ENCODE measurements at regions not wholly inside any gene's neighbourhood (a gene's known extent, or its start where the extent isn't known, plus 50 kb on each side); places are given as distances from the start of the nearest gene placed in this dataset.
"Not testable (repeated sequence)": the region's sequence is repeated elsewhere in the genome, so short reads cannot be mapped to it uniquely, and the experiment has no call there.

- DNase-seq = not testable (repeated sequence)
Observed at GRCh38 chr17:30686538-30687479, 137.7 kb downstream of the CRLF3 start.

DNA sequence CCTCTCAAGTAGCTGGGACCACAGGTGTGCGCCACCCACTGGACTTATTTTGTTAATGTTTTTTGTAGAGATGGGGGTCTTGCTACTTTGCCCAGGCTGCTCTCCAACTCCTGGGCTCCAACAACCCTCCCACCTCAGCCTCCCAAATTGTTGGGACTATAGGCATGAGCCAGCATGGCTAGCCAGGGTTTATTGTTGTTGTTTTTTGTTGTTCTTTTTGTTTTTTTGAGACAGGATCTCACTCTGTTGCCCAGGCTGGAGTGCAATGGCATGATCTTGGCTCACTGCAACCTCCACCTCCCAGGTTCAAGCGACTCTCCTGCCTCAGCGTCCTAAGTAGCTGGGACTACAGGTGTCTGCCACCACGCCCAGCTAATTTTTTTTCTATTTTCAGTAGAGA is 142.2 kb downstream of the CRLF3 start:
- DNase-seq = not testable (repeated sequence)

DNA sequence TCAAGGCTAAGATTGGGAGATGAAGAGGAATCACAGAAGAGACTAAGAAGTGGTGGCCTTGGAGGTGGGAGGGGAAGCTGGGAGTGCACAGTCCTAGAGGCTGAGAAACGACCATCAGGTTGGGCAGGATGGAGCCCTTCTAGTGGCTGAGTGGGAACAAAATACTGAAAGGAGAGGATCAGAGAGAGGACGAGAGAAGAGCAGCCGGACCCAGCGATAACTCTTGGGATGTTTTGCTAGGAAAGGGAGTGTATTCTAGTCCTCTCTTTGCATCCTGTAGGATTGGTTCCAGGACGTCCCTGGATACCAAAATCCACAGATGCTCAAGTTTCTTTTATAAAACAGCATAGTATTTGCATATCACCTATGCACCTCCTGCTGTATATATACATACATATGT is 143.8 kb downstream of the CRLF3 start:
- not testable (repeated sequence) for DNase-seq

DNA sequence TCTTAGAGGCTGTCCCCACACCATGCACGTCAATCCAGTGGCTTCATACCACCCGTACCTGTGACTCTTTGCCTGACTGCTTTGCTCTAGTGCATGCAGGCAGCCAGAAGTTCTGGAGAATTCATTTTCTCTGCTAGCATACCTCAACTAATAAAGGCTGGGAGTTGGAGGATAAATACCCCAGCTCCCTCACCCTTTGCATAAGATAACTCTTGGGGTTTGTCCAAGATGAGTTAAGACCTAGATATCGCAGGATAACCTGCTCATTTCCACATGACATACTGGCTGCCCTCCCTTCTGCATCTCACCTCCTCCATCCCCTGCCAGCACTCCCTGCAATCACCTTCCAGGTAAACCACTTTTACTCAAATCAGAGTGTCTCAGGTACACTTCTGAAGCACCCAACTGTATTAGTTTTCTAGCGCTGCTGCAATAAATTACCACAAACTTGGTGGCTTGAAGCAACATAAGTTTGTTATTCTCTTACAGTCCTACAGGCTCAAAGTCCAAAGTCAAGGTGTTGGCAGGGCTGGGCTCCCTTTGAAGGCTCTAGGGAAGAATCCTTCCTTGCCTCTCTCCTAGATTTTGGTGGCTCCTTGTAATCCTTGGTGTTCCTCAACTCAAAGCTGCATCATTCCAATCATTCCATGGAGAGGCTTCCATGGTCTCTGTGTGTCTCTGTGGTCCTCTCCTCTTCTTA is 146.8 kb downstream of the CRLF3 start:
- DNase-seq = no peak

GRCh38 chr17:30675777-30676492 is 148.6 kb downstream of the CRLF3 start:
- DNase-seq = not testable (repeated sequence)

DNA sequence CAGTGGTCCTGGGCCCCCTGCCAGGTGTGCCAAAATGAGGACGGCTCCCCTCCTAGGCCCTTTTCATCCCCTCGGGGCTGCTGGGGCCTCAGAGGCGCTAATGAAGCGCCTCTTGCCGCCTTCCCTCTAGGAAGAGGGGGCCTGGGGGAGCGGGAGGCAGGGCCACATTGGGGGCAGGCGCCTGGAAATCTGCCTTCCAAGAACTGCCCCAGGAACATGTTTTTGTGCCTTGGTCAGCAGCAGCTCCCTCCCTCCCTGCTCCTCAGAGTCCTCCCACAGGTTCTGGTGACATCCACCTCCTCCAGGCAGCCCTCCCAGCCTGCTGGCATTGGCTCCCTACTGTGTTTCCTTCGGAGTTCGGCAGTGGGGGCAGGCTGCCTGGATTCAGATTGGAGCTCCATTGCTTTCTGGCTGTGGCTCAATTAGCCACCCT is 155.3 kb downstream of the CRLF3 start:
- not testable (repeated sequence) for DNase-seq

DNA sequence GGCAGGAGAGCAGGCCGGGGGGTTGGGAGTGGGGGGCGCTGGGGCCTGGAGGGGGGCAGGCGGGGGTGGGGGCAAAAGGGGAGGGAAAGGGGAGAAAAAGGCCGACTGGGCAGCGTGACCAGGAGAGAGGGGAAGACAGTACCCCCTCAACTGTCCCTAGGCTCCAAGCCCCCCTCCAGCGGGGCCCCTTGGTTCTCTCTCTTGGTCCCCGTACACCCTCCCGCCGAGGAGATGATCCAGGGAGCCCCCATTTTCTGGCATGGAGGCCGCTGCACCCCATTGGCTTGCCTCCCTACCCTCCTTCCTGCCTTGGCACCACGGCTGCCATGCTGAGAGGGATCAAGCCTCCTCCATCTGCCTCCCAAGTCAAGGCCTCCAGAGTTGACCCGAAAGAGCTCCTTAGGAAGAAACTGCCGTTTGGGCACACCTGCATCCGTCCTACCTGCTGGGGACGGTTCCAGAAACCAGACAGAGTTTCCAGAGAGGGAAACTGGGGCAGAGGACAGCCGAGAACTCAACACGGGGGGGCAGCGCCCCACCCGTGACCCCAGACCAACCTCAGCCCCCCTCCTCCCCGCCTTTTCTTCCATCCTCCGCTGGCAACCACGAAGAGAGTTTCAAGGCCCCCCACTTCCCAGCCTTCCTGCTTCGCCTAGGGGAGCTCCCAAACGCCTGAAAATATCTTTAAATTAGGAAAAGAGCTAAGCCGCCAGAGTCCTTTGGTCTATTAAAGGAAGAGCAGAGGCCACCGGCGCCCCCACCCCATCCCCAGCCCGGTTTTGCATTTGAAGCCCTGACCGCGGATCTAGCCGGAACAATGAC is 155.9 kb downstream of the CRLF3 start:
- DNase-seq = not testable (repeated sequence)

DNA sequence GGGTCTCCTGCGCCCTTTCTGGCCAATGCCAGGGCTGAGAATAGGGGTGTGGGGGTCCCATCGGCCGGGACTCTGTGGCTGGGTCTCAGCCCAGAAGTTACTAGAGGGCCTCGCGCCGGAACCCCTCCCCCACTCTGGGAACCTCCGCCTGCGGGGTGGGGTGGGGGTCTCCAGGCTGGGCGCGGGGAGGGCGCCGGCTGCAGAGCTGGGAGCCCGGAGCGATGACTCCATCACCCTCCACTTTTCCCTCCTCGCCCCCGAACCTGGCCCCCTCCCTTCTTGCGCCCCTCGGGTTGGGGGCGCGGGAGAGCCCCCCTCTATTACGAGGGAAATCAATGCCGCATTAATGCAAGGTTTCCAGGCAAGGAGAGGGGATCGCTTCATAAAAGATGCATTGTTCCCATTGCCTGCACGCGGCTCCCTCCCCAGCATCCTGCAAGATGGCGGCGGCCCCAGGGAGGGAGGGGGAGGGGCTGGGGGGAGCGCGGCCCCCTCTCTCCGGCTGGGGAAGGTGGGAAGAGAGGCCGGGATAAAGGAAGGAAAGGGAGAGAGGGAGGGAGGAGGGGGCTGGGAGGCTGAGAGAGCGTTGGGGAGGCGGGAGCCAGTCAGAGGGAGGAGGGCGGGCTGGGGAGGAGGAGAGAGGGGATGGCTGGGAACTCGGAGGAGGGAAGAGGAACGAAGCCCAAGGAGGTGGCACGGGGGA is 156.7 kb downstream of the CRLF3 start:
- not testable (repeated sequence) for DNase-seq

GRCh38 chr17:30666838-30667656 is 157.4 kb downstream of the CRLF3 start:
- DNase-seq = not testable (repeated sequence)

- DNase-seq = not testable (repeated sequence)
Observed at GRCh38 chr17:30663727-30664455, 160.6 kb downstream of the CRLF3 start.

DNA sequence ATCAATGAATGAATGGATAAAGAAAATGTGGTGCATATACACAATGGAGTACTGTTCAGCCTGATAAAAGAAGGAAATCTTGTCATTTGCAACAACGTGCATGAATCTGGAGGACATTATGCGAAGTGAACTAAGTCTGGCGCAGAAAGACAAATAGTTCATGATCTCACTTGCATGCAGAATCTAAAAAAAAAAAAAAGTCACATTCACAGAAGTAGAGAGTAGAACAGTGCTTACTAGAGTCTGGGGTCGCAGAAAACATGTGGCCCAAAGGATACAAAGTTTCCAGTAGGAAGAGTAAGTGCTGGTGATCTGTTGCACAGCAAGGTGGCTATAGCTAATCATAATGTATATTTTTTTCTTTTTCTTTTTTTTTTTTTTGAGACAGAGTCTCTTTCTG is 167.3 kb downstream of the CRLF3 start:
- not testable (repeated sequence) for DNase-seq

DNA sequence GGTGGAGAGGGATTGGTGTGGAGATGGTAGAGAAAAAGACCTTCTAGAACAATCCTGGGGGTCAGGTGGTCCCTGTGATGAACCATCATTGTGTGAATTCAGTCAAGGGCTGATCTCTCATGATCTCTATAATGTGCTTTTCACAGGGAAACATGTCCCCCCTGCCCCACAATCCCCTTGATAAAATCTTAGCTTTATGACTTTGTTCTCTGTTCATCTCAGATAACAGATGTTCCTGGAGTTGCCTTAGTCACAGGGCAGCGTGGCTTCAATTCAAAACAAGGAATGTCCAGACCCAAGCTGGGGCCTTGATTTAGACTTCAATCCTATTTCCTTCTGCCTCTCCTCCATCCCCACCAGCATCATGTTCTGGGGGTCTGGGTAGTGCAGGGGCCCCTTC is 171.5 kb downstream of the CRLF3 start:
- not testable (repeated sequence) for DNase-seq

- not testable (repeated sequence) for DNase-seq
Observed at GRCh38 chr17:30650149-30650548, 172.9 kb downstream of the GOSR1 start.

GRCh38 chr17:30648015-30648620 is 170.9 kb downstream of the GOSR1 start:
- DNase-seq = not testable (repeated sequence)

DNA sequence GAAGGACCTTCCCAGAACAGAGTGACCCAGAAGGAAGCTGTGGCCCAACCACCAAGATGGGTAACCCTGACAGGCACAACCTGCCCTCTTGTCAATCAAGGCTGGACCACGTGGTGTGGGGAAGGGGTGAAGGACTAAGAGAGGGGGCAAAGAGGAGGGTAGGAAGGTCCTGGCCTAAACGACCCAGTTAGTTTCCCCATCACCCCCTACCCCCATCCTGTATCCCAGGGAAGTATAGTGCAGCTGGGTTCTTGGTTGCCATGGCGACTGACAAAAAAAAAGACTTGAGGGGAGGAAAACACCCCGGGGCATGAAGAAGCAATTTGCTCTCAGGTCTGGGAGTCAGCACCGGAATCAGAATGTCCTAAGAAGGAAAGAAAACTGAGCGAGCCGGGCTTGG is 168.7 kb downstream of the GOSR1 start:
- DNase-seq = peak; percentile 2

DNA sequence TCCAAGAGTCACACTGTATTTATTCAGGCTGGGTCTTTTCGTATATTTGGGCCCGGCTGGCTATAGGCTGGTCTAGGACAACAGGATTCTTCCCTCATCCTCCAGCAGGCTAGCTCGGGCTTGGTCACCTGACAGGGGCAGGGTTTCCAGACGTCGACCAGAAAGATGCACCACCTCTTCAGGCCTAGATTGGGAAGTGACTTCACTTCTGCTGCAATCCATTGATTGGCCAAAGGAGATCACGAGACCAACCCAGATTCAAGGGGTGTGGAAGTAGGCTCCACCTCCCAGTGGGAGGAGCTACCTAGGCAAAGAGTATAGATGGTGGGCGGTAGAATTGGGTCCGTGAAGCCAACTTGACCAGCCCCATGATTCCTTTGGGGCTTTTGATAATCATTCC is 167.5 kb downstream of the GOSR1 start:
- DNase-seq = not testable (repeated sequence)

GRCh38 chr17:30644287-30644686 is 167.1 kb downstream of the GOSR1 start:
- not testable (repeated sequence) for DNase-seq

GRCh38 chr17:30641428-30641827 is 164.2 kb downstream of the GOSR1 start:
- not testable (repeated sequence) for DNase-seq

- not testable (repeated sequence) for DNase-seq
Observed at GRCh38 chr17:30639391-30639790, 162.2 kb downstream of the GOSR1 start.
